ENCODE measurements at regions not wholly inside any gene's neighbourhood (a gene's known extent, or its start where the extent isn't known, plus 50 kb on each side); places are given as distances from the start of the nearest gene placed in this dataset.

- TF ChIP-seq CTCF (conservative IDR thresholded peaks at IDR 0.05; ENCODE audit: low read depth in 2 of 2) = no peak
- no peak for TF ChIP-seq EZH2 (IDR thresholded peaks at IDR 0.05; ENCODE audit: low read depth, unreplicated experiment)
- no peak for TF ChIP-seq POLR2AphosphoS5 (IDR thresholded peaks at IDR 0.05; ENCODE audit: low read depth)
- no peak for TF ChIP-seq JUNB (IDR thresholded peaks at IDR 0.05; ENCODE audit: unreplicated experiment)
- TF ChIP-seq REST (IDR thresholded peaks at IDR 0.05; ENCODE audit: unreplicated experiment) = no peak
- TF ChIP-seq EZH2phosphoT487 (IDR thresholded peaks at IDR 0.05; ENCODE audit: unreplicated experiment) = no peak
- no peak for TF ChIP-seq STAT1 (IDR thresholded peaks at IDR 0.05; ENCODE audit: unreplicated experiment)
- no peak for TF ChIP-seq CREB1 (CRISPR knock-in tag; IDR thresholded peaks at IDR 0.05; ENCODE audit: low read depth)
- TF ChIP-seq ZNF114 (CRISPR knock-in tag; IDR thresholded peaks at IDR 0.05) = no peak
- no peak for TF ChIP-seq NANOG (IDR thresholded peaks at IDR 0.05; ENCODE audit: borderline replicate concordance)
- no peak for TF ChIP-seq ETS1 (IDR thresholded peaks at IDR 0.05)
Measured at GRCh38 chr12:118617611-118618450, 241.5 kb downstream of the SUDS3 start.

Measured in GM23338 (cell line).